Nephron (organoid): ENCODE measurements at regions not wholly inside any gene's neighbourhood (a gene's known extent, or its start where the extent isn't known, plus 50 kb on each side); places are given as distances from the start of the nearest gene placed in this dataset.

Source experiments
- H3K27ac Mint-ChIP-seq, 3 experiments: 2 replicates each; pipeline ENCODE4 v1.8.0; 2020; ENCODE audit warnings: mixed read lengths in 3 of 3, mild to moderate bottlenecking in 2 of 3, moderate library complexity in 1 of 3
- H3K27me3 Mint-ChIP-seq: 2 replicates; pipeline ENCODE4 v1.8.0; 2021; ENCODE audit warnings: low read depth, mild to moderate bottlenecking, moderate library complexity, mixed read lengths
- H3K36me3 Mint-ChIP-seq: 2 replicates; pipeline ENCODE4 v1.8.0; 2020; ENCODE audit warnings: low read depth, mixed read lengths
- H3K4me1 Mint-ChIP-seq: 2 replicates; pipeline ENCODE4 v1.8.0; 2020; ENCODE audit warnings: mixed read lengths
- H3K4me3 Mint-ChIP-seq, 3 experiments: 2 replicates each; pipeline ENCODE4 v1.8.0; 2020; ENCODE audit warnings: mild to moderate bottlenecking in 3 of 3, mixed read lengths in 3 of 3, moderate library complexity in 2 of 3
- H3K9me3 Mint-ChIP-seq: 2 replicates; pipeline ENCODE4 v1.8.0; 2020; ENCODE audit warnings: mixed read lengths
- CTCF ChIP-seq, 3 experiments: fragments of 200-600 bp; sonication (generic); IDR thresholded peaks; one replicate each; pipeline ENCODE4 v1.5.0; 2021; ENCODE audit warnings: antibody characterized with exemption in 3 of 3; ENCODE audit not compliant: unreplicated experiment in 3 of 3

GRCh38 chr4:14333616-14334015, 668.7 kb upstream of the CPEB2 start:
- Mint-ChIP-seq H3K36me3 (no peaks in the 10 kb centered on the region), H3K27ac (no peak overlapping the region), H3K4me3 (no peak overlapping the region), H3K9me3 (no peaks in the 10 kb centered on the region), H3K4me1 (no peaks in the 10 kb centered on the region), H3K27me3 (no peaks in the 10 kb centered on the region)
- no peak for TF ChIP-seq CTCF (IDR thresholded peaks at IDR 0.05; ENCODE audit: unreplicated experiment in 3 of 3)

- TF ChIP-seq CTCF (IDR thresholded peaks at IDR 0.05; ENCODE audit: unreplicated experiment in 3 of 3) = no peak
- no peaks in the 10 kb centered on the region for H3K36me3 Mint-ChIP-seq
- H3K9me3 Mint-ChIP-seq = no peaks in the 10 kb centered on the region
- H3K27me3 Mint-ChIP-seq = no peaks in the 10 kb centered on the region
- no peaks in the 10 kb centered on the region for H3K4me1 Mint-ChIP-seq
- H3K27ac Mint-ChIP-seq = no peak overlapping the region
- H3K4me3 Mint-ChIP-seq = no peak overlapping the region
Observed at GRCh38 chr4:14334166-14334565, 668.1 kb upstream of the CPEB2 start.

GRCh38 chr4:14335872-14336271, 666.4 kb upstream of the CPEB2 start:
- no peaks in the 10 kb centered on the region for H3K27me3 Mint-ChIP-seq
- no peak for TF ChIP-seq CTCF (IDR thresholded peaks at IDR 0.05; ENCODE audit: unreplicated experiment in 3 of 3)
- H3K4me3 Mint-ChIP-seq = no peak overlapping the region

GRCh38 chr4:14336656-14337055, 665.6 kb upstream of the CPEB2 start:
- H3K36me3 Mint-ChIP-seq = no peaks in the 10 kb centered on the region
- no peaks in the 10 kb centered on the region for H3K9me3 Mint-ChIP-seq
- no peak overlapping the region for H3K27ac Mint-ChIP-seq
- no peaks in the 10 kb centered on the region for H3K27me3 Mint-ChIP-seq
- no peaks in the 10 kb centered on the region for H3K4me1 Mint-ChIP-seq
- no peak for TF ChIP-seq CTCF (IDR thresholded peaks at IDR 0.05; ENCODE audit: unreplicated experiment in 3 of 3)
- no peak overlapping the region for H3K4me3 Mint-ChIP-seq

More at GRCh38 chr4:14335872-14336271, 666.4 kb upstream of the CPEB2 start:
- Mint-ChIP-seq H3K9me3 (no peaks in the 10 kb centered on the region), H3K27ac (no peak overlapping the region), H3K36me3 (no peaks in the 10 kb centered on the region), H3K4me1 (no peaks in the 10 kb centered on the region)

GRCh38 chr4:14337892-14338584, 664.2 kb upstream of the CPEB2 start:
- Mint-ChIP-seq H3K9me3 (no peaks in the 10 kb centered on the region), H3K36me3 (no peaks in the 10 kb centered on the region), H3K4me3 (no peak overlapping the region), H3K27me3 (no peaks in the 10 kb centered on the region), H3K4me1 (no peaks in the 10 kb centered on the region), H3K27ac (no peak overlapping the region)
- TF ChIP-seq CTCF (IDR thresholded peaks at IDR 0.05; ENCODE audit: unreplicated experiment in 3 of 3) = no peak

GRCh38 chr4:14338585-14339265, 663.6 kb upstream of the CPEB2 start:
- Mint-ChIP-seq H3K9me3 (no peaks in the 10 kb centered on the region), H3K36me3 (no peaks in the 10 kb centered on the region), H3K27ac (no peak overlapping the region), H3K27me3 (no peaks in the 10 kb centered on the region), H3K4me1 (no peaks in the 10 kb centered on the region), H3K4me3 (no peak overlapping the region)
- no peak for TF ChIP-seq CTCF (IDR thresholded peaks at IDR 0.05; ENCODE audit: unreplicated experiment in 3 of 3)
